PC-3 (cell line): ENCODE measurements at regions not wholly inside any gene's neighbourhood (a gene's known extent, or its start where the extent isn't known, plus 50 kb on each side); places are given as distances from the start of the nearest gene placed in this dataset.
"Not testable (repeated sequence)": the region's sequence is repeated elsewhere in the genome, so short reads cannot be mapped to it uniquely, and the experiment has no call there.

Source experiments
- ATAC-seq: fragments of 200-7000 bp; cut with Tn5 transposase; 2 replicates; pipeline ENCODE4 v1.9.1; 2020; ENCODE audit warnings: mild to moderate bottlenecking, moderate library complexity
- BruUV-seq: library from RNA; stranded (reverse); fragments of 400-500 nt; replicated peaks from 2 replicates; lab custom pipeline; 2021; lab: Mats Ljungman, UMichigan
- CTCF ChIA-PET: fragments of 300-600 bp; sonication (Branson Sonifier 250); formaldehyde crosslinking; loops from one replicate; lab custom pipeline; 2022; ENCODE audit warnings: antibody characterized with exemption; lab: Charles Lee
- POLR2A ChIA-PET: fragments of 300-600 bp; sonication (Branson Sonifier 250); formaldehyde crosslinking; loops from one replicate; lab custom pipeline; 2022; ENCODE audit warnings: antibody characterized with exemption; ENCODE audit not compliant: unreplicated experiment; lab: Charles Lee
- DNase-seq: peaks from one replicate; pipeline ENCODE4 v3.0.0-alpha.2; 2015
- H2AFZ ChIP-seq: fragments of 300-600 bp; sonication (generic); 2 replicates; pipeline ENCODE4 v1.6.0; 2016; ENCODE audit warnings: antibody characterized with exemption, low read length
- H3F3A ChIP-seq: fragments of 300-600 bp; sonication (generic); one replicate; pipeline ENCODE4 v1.6.0; 2017; ENCODE audit warnings: antibody characterized with exemption, low read length, control low read depth, mild to moderate bottlenecking; ENCODE audit not compliant: unreplicated experiment
- H3K27ac ChIP-seq: fragments of 300-600 bp; sonication (generic); 2 replicates; pipeline ENCODE4 v1.5.1; 2016; ENCODE audit warnings: mild to moderate bottlenecking, low read length
- H3K27me3 ChIP-seq: fragments of 300-600 bp; sonication (generic); 2 replicates; pipeline ENCODE4 v1.6.1; 2016; ENCODE audit warnings: low read length, mixed read lengths
- H3K36me3 ChIP-seq: fragments of 300-600 bp; sonication (generic); 2 replicates; pipeline ENCODE4 v1.6.1; 2016; ENCODE audit warnings: low read depth, mixed run types, low read length, mixed read lengths
- H3K4me1 ChIP-seq: fragments of 300-600 bp; sonication (generic); 2 replicates; pipeline ENCODE4 v1.5.1; 2016; ENCODE audit warnings: low read length; ENCODE audit not compliant: insufficient read depth
- H3K4me2 ChIP-seq: fragments of 300-600 bp; sonication (generic); 2 replicates; pipeline ENCODE4 v1.6.0; 2016; ENCODE audit warnings: low read length
- H3K4me3 ChIP-seq: fragments of 300-600 bp; sonication (generic); 2 replicates; pipeline ENCODE4 v1.5.1; 2016; ENCODE audit warnings: mild to moderate bottlenecking, low read length, mixed read lengths
- H3K79me2 ChIP-seq: fragments of 300-600 bp; sonication (generic); 2 replicates; pipeline ENCODE4 v1.6.1; 2017; ENCODE audit warnings: low read length, mixed read lengths
- H3K9ac ChIP-seq: fragments of 300-600 bp; sonication (generic); 2 replicates; pipeline ENCODE4 v1.6.0; 2016; ENCODE audit warnings: mild to moderate bottlenecking, low read length
- H3K9me2 ChIP-seq: fragments of 300-600 bp; sonication (generic); replicated peaks from 2 replicates; pipeline ENCODE4 v1.6.1; 2016; ENCODE audit warnings: mixed run types, low read length, mixed read lengths
- H3K9me3 ChIP-seq: fragments of 300-600 bp; sonication (generic); 2 replicates; pipeline ENCODE4 v1.6.1; 2016; ENCODE audit warnings: low read length, mixed read lengths
- H4K20me1 ChIP-seq: fragments of 300-600 bp; sonication (generic); 2 replicates; pipeline ENCODE4 v1.6.1; 2016; ENCODE audit warnings: low read length, mixed read lengths
- EZH2 ChIP-seq: fragments of 300-600 bp; sonication (generic); IDR thresholded peaks from one replicate; pipeline ENCODE4 v1.6.1; 2017; ENCODE audit warnings: antibody characterized with exemption, mild to moderate bottlenecking, low read length; ENCODE audit not compliant: unreplicated experiment
- EZH2phosphoT487 ChIP-seq: fragments of 300-600 bp; sonication (generic); IDR thresholded peaks from 2 replicates; pipeline ENCODE4 v1.6.1; 2018; ENCODE audit warnings: mild to moderate bottlenecking, antibody characterized with exemption, low read length, borderline replicate concordance
- intact Hi-C: fragments of 100-400 bp; cut with micrococcal nuclease; formaldehyde crosslinking; loops from 2 replicates; pipeline ENCODE4 v1.9.0; 2023
- TF ChIP-seq, protein P1 (sequence below): fragments of 300-600 bp; sonication (generic); conservative IDR thresholded peaks from 2 replicates; pipeline ENCODE4 v1.5.1; 2017; ENCODE audit warnings: antibody characterized with exemption, low read depth, mild to moderate bottlenecking, low read length

GRCh38 chr1:112855152-112855828, 100.7 kb downstream of the SLC16A1 start:
- Histone ChIP-seq H2AFZ (no peak overlapping the region), H3K27ac (no peak overlapping the region), H3K4me2 (no peak overlapping the region)

GRCh38 chr1:112854368-112854984, 101.5 kb downstream of the SLC16A1 start:
- H3K9me2 ChIP-seq, H3K4me3 ChIP-seq, H3K9ac ChIP-seq, intact Hi-C loops, H3K36me3 ChIP-seq, H3K27me3 ChIP-seq, BruUV-seq, ATAC-seq, H3K27ac ChIP-seq, CTCF ChIA-PET, DNase-seq, H2AFZ ChIP-seq, H3F3A ChIP-seq, H4K20me1 ChIP-seq, H3K9me3 ChIP-seq, POLR2A ChIA-PET, H3K4me2 ChIP-seq: not testable (repeated sequence)
- peaks cover 17% of the 10 kb centered on the region for H3K4me1 ChIP-seq
- peaks cover 27% of the 10 kb centered on the region for H3K79me2 ChIP-seq

More at GRCh38 chr1:112855152-112855828, 100.7 kb downstream of the SLC16A1 start:
- no peaks in the 10 kb centered on the region for H3K9me2 ChIP-seq
- TF ChIP-seq, protein P1, sequence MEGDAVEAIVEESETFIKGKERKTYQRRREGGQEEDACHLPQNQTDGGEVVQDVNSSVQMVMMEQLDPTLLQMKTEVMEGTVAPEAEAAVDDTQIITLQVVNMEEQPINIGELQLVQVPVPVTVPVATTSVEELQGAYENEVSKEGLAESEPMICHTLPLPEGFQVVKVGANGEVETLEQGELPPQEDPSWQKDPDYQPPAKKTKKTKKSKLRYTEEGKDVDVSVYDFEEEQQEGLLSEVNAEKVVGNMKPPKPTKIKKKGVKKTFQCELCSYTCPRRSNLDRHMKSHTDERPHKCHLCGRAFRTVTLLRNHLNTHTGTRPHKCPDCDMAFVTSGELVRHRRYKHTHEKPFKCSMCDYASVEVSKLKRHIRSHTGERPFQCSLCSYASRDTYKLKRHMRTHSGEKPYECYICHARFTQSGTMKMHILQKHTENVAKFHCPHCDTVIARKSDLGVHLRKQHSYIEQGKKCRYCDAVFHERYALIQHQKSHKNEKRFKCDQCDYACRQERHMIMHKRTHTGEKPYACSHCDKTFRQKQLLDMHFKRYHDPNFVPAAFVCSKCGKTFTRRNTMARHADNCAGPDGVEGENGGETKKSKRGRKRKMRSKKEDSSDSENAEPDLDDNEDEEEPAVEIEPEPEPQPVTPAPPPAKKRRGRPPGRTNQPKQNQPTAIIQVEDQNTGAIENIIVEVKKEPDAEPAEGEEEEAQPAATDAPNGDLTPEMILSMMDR: no peak
- TF ChIP-seq EZH2: no peak
- no peak for TF ChIP-seq EZH2phosphoT487
- no peak for ATAC-seq
- POLR2A ChIA-PET: no interaction called here
- H3F3A ChIP-seq: no peaks in the 10 kb centered on the region
- no peaks in the 10 kb centered on the region for H4K20me1 ChIP-seq
- DNase-seq: no peak
- no peaks in the 10 kb centered on the region for H3K27me3 ChIP-seq
- H3K79me2 ChIP-seq: peaks cover 20% of the 10 kb centered on the region
- BruUV-seq: no TSS peak
- intact Hi-C loops: no loop called here
- no peak overlapping the region for H3K4me3 ChIP-seq
- CTCF ChIA-PET: no interaction called here
- H3K36me3 ChIP-seq: no peaks in the 10 kb centered on the region
- H3K4me1 ChIP-seq: peaks cover 12% of the 10 kb centered on the region; the same call in 1 of the 2 replicates
- H3K9ac ChIP-seq: no peak overlapping the region
- no peaks in the 10 kb centered on the region for H3K9me3 ChIP-seq

- H3K36me3 ChIP-seq, H3K27ac ChIP-seq, H3K9me3 ChIP-seq, intact Hi-C loops, BruUV-seq, DNase-seq, H3K9me2 ChIP-seq, ATAC-seq, H3F3A ChIP-seq, H3K4me2 ChIP-seq, CTCF ChIA-PET, H3K9ac ChIP-seq, H3K4me3 ChIP-seq, H2AFZ ChIP-seq, H3K27me3 ChIP-seq, POLR2A ChIA-PET, H4K20me1 ChIP-seq: not testable (repeated sequence)
- peaks cover 32% of the 10 kb centered on the region for H3K79me2 ChIP-seq
- H3K4me1 ChIP-seq: peaks cover 21% of the 10 kb centered on the region
These were observed 102.1 kb downstream of the SLC16A1 start for GRCh38 chr1:112853915-112854314.
